ACC112 (cell line): ENCODE measurements at regions not wholly inside any gene's neighbourhood (a gene's known extent, or its start where the extent isn't known, plus 50 kb on each side); places are given as distances from the start of the nearest gene placed in this dataset.
"Not testable (repeated sequence)": the region's sequence is repeated elsewhere in the genome, so short reads cannot be mapped to it uniquely, and the experiment has no call there.

ENCODE experiments used
- H2AFZ ChIP-seq: fragments of 200-600 bp; sonication (generic); one replicate; pipeline ENCODE4 v1.6.0; 2017; ENCODE audit warnings: antibody characterized with exemption, low read length; ENCODE audit not compliant: unreplicated experiment
- H3K27ac ChIP-seq: fragments of 200-600 bp; sonication (generic); 2 replicates; pipeline ENCODE4 v1.5.1; 2014; ENCODE audit warnings: low read depth, mild to moderate bottlenecking, antibody characterized with exemption, low read length, moderate library complexity
- H3K27me3 ChIP-seq: fragments of 200-600 bp; sonication (generic); 2 replicates; pipeline ENCODE4 v1.6.1; 2014; ENCODE audit warnings: mild to moderate bottlenecking, antibody characterized with exemption, low read length, moderate library complexity, mixed read lengths; ENCODE audit not compliant: insufficient read depth
- H3K36me3 ChIP-seq: fragments of 200-600 bp; sonication (generic); 2 replicates; pipeline ENCODE4 v1.6.1; 2016; ENCODE audit warnings: mild to moderate bottlenecking, antibody characterized with exemption, low read length, moderate library complexity, mixed read lengths; ENCODE audit not compliant: insufficient read depth
- H3K4me1 ChIP-seq: fragments of 200-600 bp; sonication (generic); one replicate; pipeline ENCODE4 v1.6.1; 2016; ENCODE audit warnings: low read length, mixed read lengths; ENCODE audit not compliant: insufficient read depth, unreplicated experiment, control insufficient read depth
- H3K4me3 ChIP-seq: fragments of 200-600 bp; sonication (generic); 2 replicates; pipeline ENCODE4 v1.5.1; 2014; ENCODE audit warnings: mild to moderate bottlenecking, low read depth, low read length
- H3K79me2 ChIP-seq: fragments of 200-600 bp; sonication (generic); one replicate; pipeline ENCODE4 v1.6.0; 2016; ENCODE audit warnings: low read length; ENCODE audit not compliant: control insufficient read depth, unreplicated experiment, insufficient read depth

GRCh38 chr16:58992755-58993154, 258.6 kb upstream of the GOT2 start:
- H3K36me3 ChIP-seq, H3K4me3 ChIP-seq, H3K27me3 ChIP-seq, H3K27ac ChIP-seq, H3K4me1 ChIP-seq, H2AFZ ChIP-seq, H3K79me2 ChIP-seq: not testable (repeated sequence)

- not testable (repeated sequence) for H2AFZ ChIP-seq, H3K79me2 ChIP-seq, H3K27me3 ChIP-seq, H3K27ac ChIP-seq, H3K36me3 ChIP-seq, H3K4me1 ChIP-seq, H3K4me3 ChIP-seq
Observed at GRCh38 chr16:58983181-58983965, 249.3 kb upstream of the GOT2 start.

- no peaks in the 10 kb centered on the region for H3K36me3 ChIP-seq
- H3K27me3 ChIP-seq: no peaks in the 10 kb centered on the region
- H2AFZ ChIP-seq: no peak overlapping the region
- no peaks in the 10 kb centered on the region for H3K79me2 ChIP-seq
- H3K4me3 ChIP-seq: no peak overlapping the region; the same call in 1 of the 2 replicates
- no peaks in the 10 kb centered on the region for H3K4me1 ChIP-seq
- no peak overlapping the region for H3K27ac ChIP-seq
Observed at GRCh38 chr16:58970775-58971174, 236.7 kb upstream of the GOT2 start.

- Histone ChIP-seq H3K27ac (no peak overlapping the region), H2AFZ (no peak overlapping the region), H3K79me2 (no peaks in the 10 kb centered on the region), H3K4me3 (no peak overlapping the region), H3K4me1 (no peaks in the 10 kb centered on the region), H3K36me3 (no peaks in the 10 kb centered on the region), H3K27me3 (no peaks in the 10 kb centered on the region)
Observed at GRCh38 chr16:58963479-58963878, 229.4 kb upstream of the GOT2 start.

- Histone ChIP-seq H2AFZ (no peak overlapping the region), H3K4me1 (no peaks in the 10 kb centered on the region)
Observed at GRCh38 chr16:58962811-58963210, 228.7 kb upstream of the GOT2 start.

GRCh38 chr16:58960484-58960883, 226.4 kb upstream of the GOT2 start:
- H3K27me3 ChIP-seq: no peaks in the 10 kb centered on the region
- H3K4me3 ChIP-seq: no peak overlapping the region
- H3K4me1 ChIP-seq: no peaks in the 10 kb centered on the region
- no peak overlapping the region for H2AFZ ChIP-seq
- H3K79me2 ChIP-seq: no peaks in the 10 kb centered on the region
- H3K27ac ChIP-seq: no peak overlapping the region
- no peaks in the 10 kb centered on the region for H3K36me3 ChIP-seq

More at GRCh38 chr16:58962811-58963210, 228.7 kb upstream of the GOT2 start:
- no peaks in the 10 kb centered on the region for H3K36me3 ChIP-seq
- no peaks in the 10 kb centered on the region for H3K79me2 ChIP-seq
- H3K27ac ChIP-seq: no peak overlapping the region
- no peak overlapping the region for H3K4me3 ChIP-seq
- H3K27me3 ChIP-seq: no peaks in the 10 kb centered on the region

- no peak overlapping the region for H3K4me3 ChIP-seq
- H3K27ac ChIP-seq: no peak overlapping the region
- no peaks in the 10 kb centered on the region for H3K36me3 ChIP-seq
- H3K79me2 ChIP-seq: no peaks in the 10 kb centered on the region
- no peak overlapping the region for H2AFZ ChIP-seq
- H3K4me1 ChIP-seq: no peaks in the 10 kb centered on the region
- no peaks in the 10 kb centered on the region for H3K27me3 ChIP-seq
Observed at GRCh38 chr16:58960034-58960433, 225.9 kb upstream of the GOT2 start.

GRCh38 chr16:58958749-58959148, 224.6 kb upstream of the GOT2 start:
- Histone ChIP-seq H3K27me3 (no peaks in the 10 kb centered on the region), H3K4me1 (no peaks in the 10 kb centered on the region), H2AFZ (no peak overlapping the region), H3K79me2 (no peaks in the 10 kb centered on the region), H3K36me3 (no peaks in the 10 kb centered on the region), H3K27ac (no peak overlapping the region), H3K4me3 (no peak overlapping the region)

- no peaks in the 10 kb centered on the region for H3K79me2 ChIP-seq
- no peaks in the 10 kb centered on the region for H3K36me3 ChIP-seq
- H3K27ac ChIP-seq: no peak overlapping the region
- H3K27me3 ChIP-seq: no peaks in the 10 kb centered on the region
- H3K4me3 ChIP-seq: no peak overlapping the region
- H3K4me1 ChIP-seq: no peaks in the 10 kb centered on the region
- no peak overlapping the region for H2AFZ ChIP-seq
Observed at GRCh38 chr16:58948244-58948643, 214.1 kb upstream of the GOT2 start.

- no peaks in the 10 kb centered on the region for H3K27me3 ChIP-seq
- no peaks in the 10 kb centered on the region for H3K4me1 ChIP-seq
- no peaks in the 10 kb centered on the region for H3K79me2 ChIP-seq
- no peaks in the 10 kb centered on the region for H3K36me3 ChIP-seq
- H3K27ac ChIP-seq: no peak overlapping the region
- H3K4me3 ChIP-seq: no peak overlapping the region
- H2AFZ ChIP-seq: no peak overlapping the region
Observed at GRCh38 chr16:58940609-58941008, 206.5 kb upstream of the GOT2 start.

- no peak overlapping the region for H3K27ac ChIP-seq
- no peaks in the 10 kb centered on the region for H3K36me3 ChIP-seq
- H2AFZ ChIP-seq: no peak overlapping the region
- no peak overlapping the region for H3K4me3 ChIP-seq
- no peaks in the 10 kb centered on the region for H3K27me3 ChIP-seq
- H3K79me2 ChIP-seq: no peaks in the 10 kb centered on the region
- H3K4me1 ChIP-seq: no peaks in the 10 kb centered on the region
Observed at GRCh38 chr16:58938811-58939210, 204.7 kb upstream of the GOT2 start.
